IPS-NIHi7 (cell line): ENCODE measurements at regions not wholly inside any gene's neighbourhood (a gene's known extent, or its start where the extent isn't known, plus 50 kb on each side); places are given as distances from the start of the nearest gene placed in this dataset.

ENCODE experiments used
- DNase-seq: peaks from one replicate; pipeline ENCODE4 v3.0.0; 2012; ENCODE audit warnings: mixed read lengths; ENCODE audit errors: extremely low spot score

- DNase-seq, result no peak
Measured at GRCh38 chr2:176468457-176469113, 199.3 kb downstream of the MTX2 start.

GRCh38 chr2:176470713-176471112, 201.5 kb downstream of the MTX2 start:
- no peak for DNase-seq

GRCh38 chr2:176471949-176472348, 202.7 kb downstream of the MTX2 start:
- DNase-seq, result no peak

GRCh38 chr2:176473177-176473576, 203.9 kb downstream of the MTX2 start:
- DNase-seq, result no peak

GRCh38 chr2:176473851-176474250, 204.6 kb downstream of the MTX2 start:
- DNase-seq, result no peak

- DNase-seq, result no peak
Measured at GRCh38 chr2:176477336-176477735, 208.1 kb downstream of the MTX2 start.

- DNase-seq, result no peak
Measured at GRCh38 chr2:176479961-176480360, 210.7 kb downstream of the MTX2 start.

- no peak for DNase-seq
Measured at GRCh38 chr2:176482107-176482506, 212.9 kb downstream of the MTX2 start.

- no peak for DNase-seq
Measured at GRCh38 chr2:176483476-176483875, 214.2 kb downstream of the MTX2 start.

- no peak for DNase-seq
Measured at GRCh38 chr2:176483901-176484568, 214.8 kb downstream of the MTX2 start.

- no peak for DNase-seq
Measured at GRCh38 chr2:176484838-176485237, 215.6 kb downstream of the MTX2 start.

GRCh38 chr2:176488431-176488830, 219.2 kb downstream of the MTX2 start:
- no peak for DNase-seq

GRCh38 chr2:176490061-176490861, 221.0 kb downstream of the MTX2 start:
- peak; percentile 79 for DNase-seq

GRCh38 chr2:176491172-176491904, 222.1 kb downstream of the MTX2 start:
- no peak for DNase-seq

- DNase-seq, result no peak
Measured at GRCh38 chr2:176492583-176492982, 223.3 kb downstream of the MTX2 start.

- DNase-seq, result no peak
Measured at GRCh38 chr2:176493226-176493825, 224.1 kb downstream of the MTX2 start.

- DNase-seq, result no peak
Measured at GRCh38 chr2:176493909-176494308, 224.7 kb downstream of the MTX2 start.

GRCh38 chr2:176494949-176495353, 225.7 kb downstream of the MTX2 start:
- no peak for DNase-seq

- DNase-seq, result no peak
Measured at GRCh38 chr2:176495826-176496225, 226.6 kb downstream of the MTX2 start.

GRCh38 chr2:176496761-176497160, 227.5 kb downstream of the MTX2 start:
- no peak for DNase-seq

GRCh38 chr2:176500901-176501300, 231.7 kb downstream of the MTX2 start:
- no peak for DNase-seq

GRCh38 chr2:176501617-176502016, 232.4 kb downstream of the MTX2 start:
- no peak for DNase-seq
